GM21447 (cell line): ENCODE measurements at regions not wholly inside any gene's neighbourhood (a gene's known extent, or its start where the extent isn't known, plus 50 kb on each side); places are given as distances from the start of the nearest gene placed in this dataset.
A peak's percentile ranks its signal among the peaks of the same experiment; 100 is the strongest.

Experiments
- ATAC-seq: cut with Tn5 transposase; IDR thresholded peaks from one replicate; pipeline ENCODE4 v1.9.1; 2021; ENCODE audit not compliant: unreplicated experiment

DNA sequence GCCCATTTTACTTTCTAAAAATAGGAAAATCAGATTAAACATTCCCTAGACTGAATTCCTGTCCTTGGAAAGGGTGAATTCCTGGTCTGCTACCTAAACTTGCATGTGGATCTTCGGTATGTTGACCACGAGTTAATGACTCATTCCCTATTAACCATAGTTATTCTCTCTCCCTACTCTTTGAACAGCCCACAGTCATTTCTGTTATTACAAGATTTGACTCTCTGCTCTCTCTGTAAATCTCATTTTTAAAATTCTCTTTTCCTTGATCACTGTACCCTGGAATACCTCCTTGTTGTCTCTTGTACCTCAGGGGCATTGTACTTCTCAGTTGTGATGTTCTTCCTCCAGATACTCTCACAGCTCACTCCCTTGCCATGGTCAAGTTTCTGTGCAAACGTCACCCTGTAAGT is 92.0 kb upstream of the GULP1 start:
- ATAC-seq = no peak

DNA sequence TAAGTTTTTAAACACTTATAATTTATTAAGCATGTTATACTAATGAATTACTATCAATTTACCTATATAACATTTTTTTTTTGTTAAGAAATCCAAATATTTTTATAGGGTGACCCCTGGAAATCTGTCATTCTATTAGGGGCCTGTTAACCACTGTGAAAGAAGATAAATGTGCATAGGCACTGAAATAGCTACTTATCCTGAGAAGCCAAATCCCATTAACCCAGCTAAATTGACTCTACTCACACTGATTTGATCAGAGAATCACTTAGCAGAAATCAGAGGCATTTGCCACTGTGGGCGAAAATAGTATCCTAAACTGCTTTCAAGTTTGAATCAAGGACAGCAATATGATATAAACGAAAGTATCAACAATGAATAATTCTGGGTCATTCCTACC is 90.0 kb upstream of the GULP1 start:
- ATAC-seq = no peak

DNA sequence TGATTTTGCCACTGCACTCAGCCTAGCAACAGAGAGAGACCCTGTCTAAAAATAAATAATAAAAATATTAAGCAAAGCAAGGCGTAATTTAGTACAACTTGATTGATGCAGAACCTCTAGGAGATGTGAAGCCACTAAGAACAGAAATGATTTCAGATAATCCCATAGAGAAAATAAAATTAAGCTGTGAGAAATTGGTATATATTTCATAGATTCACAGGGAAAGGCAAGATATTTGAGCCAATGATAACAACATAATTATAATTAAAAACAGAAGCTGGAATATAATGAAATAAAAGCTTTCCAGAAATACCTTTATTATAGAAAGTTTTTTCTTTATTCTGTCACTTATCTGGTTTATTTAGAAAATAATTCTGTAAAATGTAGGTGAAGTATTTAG is 88.9 kb upstream of the GULP1 start:
- ATAC-seq = no peak

DNA sequence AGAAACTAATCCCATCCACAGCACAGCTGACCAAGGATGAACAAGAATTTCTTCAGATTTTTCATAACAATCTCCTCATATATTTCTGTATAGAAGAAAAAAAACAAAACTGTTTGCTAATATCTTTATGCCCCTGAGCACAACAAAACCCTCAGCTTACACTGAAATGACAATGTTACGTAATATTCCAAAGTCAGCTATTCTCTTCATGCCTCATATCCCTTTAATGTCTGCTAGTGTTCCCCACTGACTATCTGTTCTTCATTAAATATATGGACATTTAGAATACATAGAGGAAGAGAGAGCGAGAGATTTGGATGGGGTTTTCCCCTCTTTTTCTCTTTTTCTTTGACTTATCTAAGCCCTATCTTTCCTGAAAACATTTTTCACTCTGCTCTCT is 87.9 kb upstream of the GULP1 start:
- no peak for ATAC-seq

DNA sequence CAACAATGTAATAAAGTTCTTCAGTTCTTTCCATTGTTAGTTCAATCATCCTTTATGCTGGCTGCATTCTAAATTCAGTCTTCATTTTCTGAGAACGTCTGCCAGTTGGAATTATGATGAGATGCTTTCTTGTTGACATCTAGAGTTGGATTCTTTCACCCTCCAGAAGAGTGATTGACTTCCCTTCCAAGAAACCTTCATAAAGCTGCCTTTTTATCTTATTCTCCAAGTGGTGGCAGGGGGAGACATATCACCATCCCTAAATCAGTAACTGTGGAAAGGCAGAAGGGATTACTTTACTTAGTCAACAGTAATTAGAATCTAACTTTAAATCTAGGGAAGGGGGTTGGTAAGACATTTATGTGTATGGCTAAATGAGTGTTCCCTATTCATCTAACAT is 86.8 kb upstream of the GULP1 start:
- ATAC-seq = no peak

DNA sequence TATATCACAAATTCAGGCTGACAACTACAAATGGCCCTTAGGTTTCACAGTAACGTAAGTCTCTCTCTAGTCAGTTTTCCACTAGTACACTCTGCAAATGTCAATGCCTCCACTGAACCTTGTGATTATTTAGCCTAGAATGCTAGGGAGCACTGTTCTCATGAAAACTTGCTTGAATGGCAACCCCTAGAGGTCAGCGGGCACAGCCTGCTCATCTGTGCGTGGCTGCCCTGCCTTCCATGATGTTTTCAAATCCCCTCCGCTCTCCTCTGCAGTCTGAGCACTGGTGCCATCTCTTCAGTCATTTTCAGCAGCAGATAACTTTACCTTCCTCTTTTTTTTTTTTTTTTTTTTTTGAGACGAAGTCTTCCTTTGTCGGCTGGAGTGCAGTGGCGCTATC is 84.1 kb upstream of the GULP1 start:
- no peak for ATAC-seq

DNA sequence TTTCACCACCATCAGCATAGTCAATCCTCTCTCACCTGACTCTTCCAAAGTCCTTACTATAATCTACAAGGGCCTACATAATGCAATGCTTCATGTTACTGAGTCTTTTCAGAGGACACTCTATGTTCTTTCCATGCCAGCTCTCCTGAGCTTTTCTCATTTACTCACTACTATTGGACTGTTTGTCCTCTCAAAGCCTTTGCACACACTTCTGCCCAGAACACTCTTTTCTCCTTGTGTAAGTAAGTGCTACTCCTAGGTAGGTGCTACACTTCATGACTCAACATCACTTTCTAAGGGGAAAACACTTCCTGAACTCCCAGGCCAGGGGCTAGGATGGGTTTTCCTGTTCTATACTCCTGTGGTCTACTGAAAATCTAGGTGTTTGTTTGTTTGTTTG is 82.5 kb upstream of the GULP1 start:
- ATAC-seq = no peak

DNA sequence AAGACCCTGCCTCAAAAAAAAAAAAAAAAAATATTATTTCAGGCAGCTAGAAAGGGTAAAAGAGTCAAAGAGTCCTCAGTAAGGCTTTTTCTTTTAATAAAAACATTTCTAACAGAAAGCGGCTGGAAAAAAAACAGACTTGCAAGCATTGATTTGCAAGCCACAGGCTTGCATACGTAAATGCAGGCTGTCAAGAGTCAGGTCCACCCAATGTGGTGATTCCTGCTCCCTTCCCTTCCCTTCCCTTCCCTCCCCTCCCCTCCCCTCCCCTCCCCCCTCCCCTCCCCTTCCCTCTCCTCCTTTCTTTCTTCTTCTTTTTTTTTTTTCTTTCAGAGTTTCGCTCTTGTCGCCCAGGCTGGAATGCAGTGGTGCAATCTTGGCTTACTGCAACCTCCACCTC is 74.4 kb upstream of the GULP1 start:
- no peak for ATAC-seq

DNA sequence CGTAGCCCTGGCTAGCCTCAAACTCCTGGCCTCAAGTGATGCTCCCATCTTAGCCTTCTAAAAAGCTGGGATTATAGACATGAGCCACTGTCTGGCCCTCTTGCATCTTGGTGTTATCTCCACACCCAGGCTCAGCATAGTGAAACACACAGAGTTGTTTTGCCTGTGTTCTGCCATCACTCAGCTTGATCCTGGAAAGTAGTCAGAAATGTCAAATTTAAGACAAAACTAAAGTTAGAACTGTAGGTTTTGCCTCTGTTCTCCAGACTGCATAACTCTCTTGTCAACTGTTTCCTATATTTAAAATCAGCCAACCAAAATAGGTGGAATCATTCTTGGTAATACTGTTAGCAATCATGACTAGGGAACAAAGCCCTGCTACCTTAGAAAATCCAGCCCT is 72.1 kb upstream of the GULP1 start:
- no peak for ATAC-seq

DNA sequence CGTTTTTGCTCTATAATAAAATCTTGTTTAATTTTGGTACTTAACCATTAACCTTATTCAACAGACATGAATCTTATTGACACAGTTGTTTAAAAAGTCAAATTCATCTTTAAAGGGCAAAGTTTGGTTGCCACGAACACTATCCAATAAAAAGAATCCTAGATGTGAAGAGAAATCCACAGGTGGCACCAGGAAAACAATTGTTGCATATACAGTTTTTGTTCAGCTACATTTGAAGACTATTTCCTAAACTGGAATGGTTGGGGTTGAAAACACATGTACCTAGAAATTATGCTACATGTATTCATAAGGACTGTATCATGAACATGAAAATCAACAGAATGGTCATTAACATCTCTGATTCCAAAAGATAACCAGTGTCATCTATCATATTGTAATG is 71.1 kb upstream of the GULP1 start:
- no peak for ATAC-seq

DNA sequence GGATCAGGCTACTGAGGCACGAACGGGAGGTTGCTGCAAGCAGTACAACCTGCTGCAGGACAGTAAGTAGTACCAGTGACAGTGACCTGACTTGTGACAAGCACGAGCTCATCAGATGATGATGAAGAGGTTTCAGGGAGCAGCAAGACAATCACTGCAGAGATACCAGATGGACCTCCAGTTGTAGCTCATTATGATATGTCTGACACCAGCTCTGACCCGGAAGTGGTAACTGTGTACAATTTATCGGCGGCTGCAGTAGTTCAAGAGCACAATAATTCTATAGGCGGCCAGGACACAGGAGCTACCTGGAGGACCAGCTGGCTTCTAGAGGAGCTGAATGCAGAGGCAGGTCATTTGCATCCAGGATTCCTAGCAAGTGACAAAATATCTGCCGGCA is 64.0 kb upstream of the GULP1 start:
- no peak for ATAC-seq

DNA sequence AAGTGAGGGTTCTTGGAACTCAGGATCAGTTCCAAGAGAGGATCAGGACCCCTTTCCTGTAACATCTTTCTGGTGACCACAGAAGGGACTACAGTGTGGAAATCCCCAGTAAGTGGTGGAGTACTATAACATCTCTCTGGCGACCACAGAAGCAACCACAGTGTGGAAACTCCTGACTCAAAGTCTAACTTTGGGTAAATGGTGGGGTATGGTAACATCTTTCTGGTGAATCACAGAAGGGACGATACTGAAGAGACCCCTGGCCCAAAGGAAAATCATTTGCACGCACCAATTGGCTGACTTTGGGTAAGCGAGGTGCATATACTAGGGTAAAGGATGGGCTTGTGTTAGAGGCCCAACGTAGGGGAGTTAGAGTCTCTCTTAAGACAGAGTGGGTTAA is 56.3 kb upstream of the GULP1 start:
- peak; percentile 65 for ATAC-seq

DNA sequence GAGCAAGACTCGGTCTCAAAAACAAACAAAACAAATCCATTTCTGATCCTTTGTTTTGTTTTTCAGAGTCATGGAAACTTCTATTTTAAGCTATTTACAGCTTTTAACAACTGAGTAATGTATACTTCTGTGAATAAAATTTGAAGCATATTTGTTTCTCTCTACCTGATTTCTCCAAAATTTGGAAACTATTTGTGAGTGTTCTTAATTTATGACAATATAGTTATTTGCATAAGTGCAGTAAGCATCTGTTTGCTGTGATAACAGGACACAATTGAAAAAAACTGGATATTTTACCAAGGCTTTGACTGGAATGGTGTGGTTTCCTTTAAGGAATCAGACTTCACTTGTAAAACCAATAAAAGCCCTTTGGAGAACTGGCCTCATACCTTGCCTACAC is 53.3 kb upstream of the GULP1 start:
- no peak for ATAC-seq
